Activated gamma-delta T cell (primary cell): ENCODE measurements at regions not wholly inside any gene's neighbourhood (a gene's known extent, or its start where the extent isn't known, plus 50 kb on each side); places are given as distances from the start of the nearest gene placed in this dataset.

Experiments
- DNase-seq: peaks from one replicate; lab custom pipeline; 2025; lab: John Stamatoyannopoulos, UW

GRCh38 chr6:14783594-14783993, 462.3 kb upstream of the JARID2 start:
- DNase-seq, result peak; percentile 15

GRCh38 chr6:14784596-14785492, 461.0 kb upstream of the JARID2 start:
- DNase-seq, result no peak

- no peak for DNase-seq
Observed at GRCh38 chr6:14785493-14785790, 460.4 kb upstream of the JARID2 start.

- DNase-seq, result no peak
Observed at GRCh38 chr6:14786008-14786407, 459.9 kb upstream of the JARID2 start.

- DNase-seq, result no peak
Observed at GRCh38 chr6:14786455-14786854, 459.4 kb upstream of the JARID2 start.

GRCh38 chr6:14787250-14787649, 458.6 kb upstream of the JARID2 start:
- DNase-seq, result no peak

- no peak for DNase-seq
Observed at GRCh38 chr6:14787677-14788076, 458.2 kb upstream of the JARID2 start.

- no peak for DNase-seq
Observed at GRCh38 chr6:14789996-14790395, 455.9 kb upstream of the JARID2 start.

GRCh38 chr6:14790976-14791375, 454.9 kb upstream of the JARID2 start:
- DNase-seq, result no peak

GRCh38 chr6:14791526-14791925, 454.3 kb upstream of the JARID2 start:
- no peak for DNase-seq

GRCh38 chr6:14792118-14792955, 453.5 kb upstream of the JARID2 start:
- no peak for DNase-seq

- no peak for DNase-seq
Observed at GRCh38 chr6:14795451-14795850, 450.4 kb upstream of the JARID2 start.

- DNase-seq, result no peak
Observed at GRCh38 chr6:14796974-14797762, 448.7 kb upstream of the JARID2 start.

- no peak for DNase-seq
Observed at GRCh38 chr6:14797875-14798593, 447.8 kb upstream of the JARID2 start.

- DNase-seq, result no peak
Observed at GRCh38 chr6:14798594-14798982, 447.3 kb upstream of the JARID2 start.

GRCh38 chr6:14798996-14799588, 446.8 kb upstream of the JARID2 start:
- no peak for DNase-seq

- DNase-seq, result no peak
Observed at GRCh38 chr6:14799928-14800327, 445.9 kb upstream of the JARID2 start.

GRCh38 chr6:14802514-14803160, 443.2 kb upstream of the JARID2 start:
- DNase-seq, result no peak

GRCh38 chr6:14804001-14804784, 441.7 kb upstream of the JARID2 start:
- no peak for DNase-seq

- no peak for DNase-seq
Observed at GRCh38 chr6:14804785-14805210, 441.1 kb upstream of the JARID2 start.
